Panc1 (cell line): ENCODE measurements at regions not wholly inside any gene's neighbourhood (a gene's known extent, or its start where the extent isn't known, plus 50 kb on each side); places are given as distances from the start of the nearest gene placed in this dataset.

Experiments
- ATAC-seq: fragments of 200-7000 bp; cut with Tn5 transposase; 2 replicates; pipeline ENCODE4 v1.9.1; 2020; ENCODE audit warnings: mild to moderate bottlenecking, moderate library complexity
- BruUV-seq: library from RNA; stranded (reverse); fragments of 400-500 nt; replicated peaks from 2 replicates; lab custom pipeline; 2021; lab: Mats Ljungman, UMichigan
- CTCF ChIA-PET: fragments of 300-600 bp; sonication (Branson Sonifier 250); formaldehyde crosslinking; loops from one replicate; lab custom pipeline; 2022; ENCODE audit warnings: antibody characterized with exemption; lab: Charles Lee
- POLR2A ChIA-PET: fragments of 300-600 bp; sonication (Branson Sonifier 250); formaldehyde crosslinking; loops from one replicate; lab custom pipeline; 2022; ENCODE audit warnings: antibody characterized with exemption; lab: Charles Lee
- DNase-seq: peaks from one replicate; pipeline ENCODE4 v3.0.0-alpha.2; 2010; ENCODE audit warnings: low read depth, low spot score
- H3K27ac ChIP-seq: 2 replicates; pipeline ENCODE4 v1.5.1; 2011; ENCODE audit warnings: mild to moderate bottlenecking, low read length, inconsistent platforms
- H3K27me3 ChIP-seq: fragments of 200-500 bp; sonication (Bioruptor generic); 2 replicates; pipeline ENCODE4 v1.6.0; 2014; ENCODE audit warnings: low read length, inconsistent platforms; ENCODE audit not compliant: control insufficient read depth, insufficient read depth
- H3K36me3 ChIP-seq: fragments of 200-500 bp; sonication (Bioruptor generic); 2 replicates; pipeline ENCODE4 v1.5.1; 2014; ENCODE audit warnings: inconsistent platforms, mild to moderate bottlenecking, low read length, moderate library complexity; ENCODE audit not compliant: control insufficient read depth, insufficient read depth
- H3K4me1 ChIP-seq: 2 replicates; pipeline ENCODE4 v1.5.1; 2011; ENCODE audit warnings: inconsistent platforms, mild to moderate bottlenecking, low read length, moderate library complexity; ENCODE audit not compliant: control insufficient read depth, insufficient read depth
- H3K4me3 ChIP-seq, 2 experiments: 2 replicates each; pipeline ENCODE4 v1.5.1; 2011 to 2012; ENCODE audit warnings: low read depth in 2 of 2, low read length in 2 of 2, mild to moderate bottlenecking in 2 of 2, inconsistent platforms in 1 of 2, moderate library complexity in 1 of 2
- H3K9me3 ChIP-seq: fragments of 200-500 bp; sonication (Bioruptor generic); 2 replicates; pipeline ENCODE4 v1.5.1; 2014; ENCODE audit warnings: low read depth, mild to moderate bottlenecking, inconsistent platforms, low read length, moderate library complexity; ENCODE audit not compliant: control insufficient read depth, insufficient read depth
- POLR2AphosphoS5 ChIP-seq: IDR thresholded peaks from 2 replicates; pipeline ENCODE4 v1.6.1; 2012; ENCODE audit warnings: mild to moderate bottlenecking, low read depth, low read length, moderate library complexity
- SIN3A ChIP-seq: IDR thresholded peaks from 2 replicates; pipeline ENCODE4 v1.6.1; 2012; ENCODE audit warnings: low read depth, mild to moderate bottlenecking, low read length, moderate library complexity, borderline replicate concordance; ENCODE audit not compliant: insufficient read depth
- TCF7L2 ChIP-seq: IDR thresholded peaks from 2 replicates; pipeline ENCODE4 v1.6.1; 2011; ENCODE audit warnings: mild to moderate bottlenecking, low read depth, low read length, inconsistent platforms
- in situ Hi-C: cut with HindIII; loops from 2 replicates; pipeline ENCODE4 v1.10.0; 2016; ENCODE audit warnings: low sequenced_read_pairs, low pct_unique_long_range_greater_than_20kb
- intact Hi-C: fragments of 100-400 bp; cut with micrococcal nuclease; formaldehyde crosslinking; loops from one replicate; pipeline ENCODE4 v1.10.0; 2022; ENCODE audit not compliant: unreplicated experiment
- TF ChIP-seq, protein P1 (sequence below), 2 experiments: IDR thresholded peaks; 2 replicates each; pipeline ENCODE4 v1.6.1; 2011 to 2012; ENCODE audit warnings: low read depth in 2 of 2, control low read depth in 1 of 2, low read length in 1 of 2, mild to moderate bottlenecking in 1 of 2, moderate library complexity in 1 of 2; ENCODE audit not compliant: insufficient read depth in 1 of 2
- TF ChIP-seq, protein P2 (sequence below): fragments of 450-650 bp; IDR thresholded peaks from 2 replicates; pipeline ENCODE4 v1.5.1; 2017; ENCODE audit warnings: mild to moderate bottlenecking

DNA sequence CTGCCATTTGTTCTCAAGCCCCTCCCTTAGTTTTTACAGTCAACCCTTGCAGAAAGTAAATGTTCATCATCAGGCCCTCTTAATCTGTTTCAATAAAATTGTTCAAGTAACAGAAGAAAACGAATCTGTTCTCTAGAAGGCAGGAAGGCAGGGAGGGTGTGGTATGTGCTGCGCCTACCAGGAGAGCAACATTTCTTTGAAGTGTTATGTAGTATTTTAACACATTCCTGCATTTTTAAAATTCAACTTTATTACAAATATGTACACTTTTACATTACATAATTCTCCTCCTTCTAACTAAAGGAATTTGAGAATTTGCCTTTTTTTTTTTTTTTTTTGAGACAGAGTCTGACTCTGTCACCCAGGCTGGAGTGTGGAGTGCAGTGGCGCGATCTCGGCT lies 657.8 kb downstream of the MCTP2 start:
- in situ Hi-C loops (no loop called here), intact Hi-C loops (no loop called here)
- CTCF ChIA-PET, result no interaction called here
- ATAC-seq, result no peak
- no peaks in the 10 kb centered on the region; the same call in 1 of the 2 replicates for H3K9me3 ChIP-seq
- no peak overlapping the region for H3K27ac ChIP-seq
- H3K27me3 ChIP-seq, result no peaks in the 10 kb centered on the region
- H3K36me3 ChIP-seq, result no peaks in the 10 kb centered on the region
- no peak overlapping the region for H3K4me3 ChIP-seq
- H3K4me1 ChIP-seq, result no peaks in the 10 kb centered on the region
- no TSS peak for BruUV-seq
- no peak for DNase-seq
- POLR2A ChIA-PET, result no interaction called here
- TF ChIP-seq TCF7L2 (no peak), POLR2AphosphoS5 (no peak), SIN3A (no peak)
- TF ChIP-seq, protein P1, sequence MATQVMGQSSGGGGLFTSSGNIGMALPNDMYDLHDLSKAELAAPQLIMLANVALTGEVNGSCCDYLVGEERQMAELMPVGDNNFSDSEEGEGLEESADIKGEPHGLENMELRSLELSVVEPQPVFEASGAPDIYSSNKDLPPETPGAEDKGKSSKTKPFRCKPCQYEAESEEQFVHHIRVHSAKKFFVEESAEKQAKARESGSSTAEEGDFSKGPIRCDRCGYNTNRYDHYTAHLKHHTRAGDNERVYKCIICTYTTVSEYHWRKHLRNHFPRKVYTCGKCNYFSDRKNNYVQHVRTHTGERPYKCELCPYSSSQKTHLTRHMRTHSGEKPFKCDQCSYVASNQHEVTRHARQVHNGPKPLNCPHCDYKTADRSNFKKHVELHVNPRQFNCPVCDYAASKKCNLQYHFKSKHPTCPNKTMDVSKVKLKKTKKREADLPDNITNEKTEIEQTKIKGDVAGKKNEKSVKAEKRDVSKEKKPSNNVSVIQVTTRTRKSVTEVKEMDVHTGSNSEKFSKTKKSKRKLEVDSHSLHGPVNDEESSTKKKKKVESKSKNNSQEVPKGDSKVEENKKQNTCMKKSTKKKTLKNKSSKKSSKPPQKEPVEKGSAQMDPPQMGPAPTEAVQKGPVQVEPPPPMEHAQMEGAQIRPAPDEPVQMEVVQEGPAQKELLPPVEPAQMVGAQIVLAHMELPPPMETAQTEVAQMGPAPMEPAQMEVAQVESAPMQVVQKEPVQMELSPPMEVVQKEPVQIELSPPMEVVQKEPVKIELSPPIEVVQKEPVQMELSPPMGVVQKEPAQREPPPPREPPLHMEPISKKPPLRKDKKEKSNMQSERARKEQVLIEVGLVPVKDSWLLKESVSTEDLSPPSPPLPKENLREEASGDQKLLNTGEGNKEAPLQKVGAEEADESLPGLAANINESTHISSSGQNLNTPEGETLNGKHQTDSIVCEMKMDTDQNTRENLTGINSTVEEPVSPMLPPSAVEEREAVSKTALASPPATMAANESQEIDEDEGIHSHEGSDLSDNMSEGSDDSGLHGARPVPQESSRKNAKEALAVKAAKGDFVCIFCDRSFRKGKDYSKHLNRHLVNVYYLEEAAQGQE (IDR thresholded peaks at IDR 0.05; ENCODE audit: insufficient read depth in 1 of 2, low read depth in 2 of 2, low read length in 1 of 2), result no peak
- TF ChIP-seq, protein P2, sequence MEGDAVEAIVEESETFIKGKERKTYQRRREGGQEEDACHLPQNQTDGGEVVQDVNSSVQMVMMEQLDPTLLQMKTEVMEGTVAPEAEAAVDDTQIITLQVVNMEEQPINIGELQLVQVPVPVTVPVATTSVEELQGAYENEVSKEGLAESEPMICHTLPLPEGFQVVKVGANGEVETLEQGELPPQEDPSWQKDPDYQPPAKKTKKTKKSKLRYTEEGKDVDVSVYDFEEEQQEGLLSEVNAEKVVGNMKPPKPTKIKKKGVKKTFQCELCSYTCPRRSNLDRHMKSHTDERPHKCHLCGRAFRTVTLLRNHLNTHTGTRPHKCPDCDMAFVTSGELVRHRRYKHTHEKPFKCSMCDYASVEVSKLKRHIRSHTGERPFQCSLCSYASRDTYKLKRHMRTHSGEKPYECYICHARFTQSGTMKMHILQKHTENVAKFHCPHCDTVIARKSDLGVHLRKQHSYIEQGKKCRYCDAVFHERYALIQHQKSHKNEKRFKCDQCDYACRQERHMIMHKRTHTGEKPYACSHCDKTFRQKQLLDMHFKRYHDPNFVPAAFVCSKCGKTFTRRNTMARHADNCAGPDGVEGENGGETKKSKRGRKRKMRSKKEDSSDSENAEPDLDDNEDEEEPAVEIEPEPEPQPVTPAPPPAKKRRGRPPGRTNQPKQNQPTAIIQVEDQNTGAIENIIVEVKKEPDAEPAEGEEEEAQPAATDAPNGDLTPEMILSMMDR, result no peak

- ATAC-seq (no peak), DNase-seq (no peak)
- no peak overlapping the region for H3K4me3 ChIP-seq
- CTCF ChIA-PET, result no interaction called here
- no TSS peak for BruUV-seq
- in situ Hi-C loops, result no loop called here
- intact Hi-C loops, result no loop called here
- H3K27ac ChIP-seq, result no peak overlapping the region
- H3K4me1 ChIP-seq, result no peaks in the 10 kb centered on the region
- no peaks in the 10 kb centered on the region for H3K27me3 ChIP-seq
- no peaks in the 10 kb centered on the region for H3K9me3 ChIP-seq
- TF ChIP-seq, protein P1 (IDR thresholded peaks at IDR 0.05; ENCODE audit: insufficient read depth in 1 of 2, low read depth in 2 of 2, low read length in 1 of 2), result no peak
- TF ChIP-seq, protein P2, result no peak
- no peaks in the 10 kb centered on the region for H3K36me3 ChIP-seq
- POLR2A ChIA-PET, result no interaction called here
Observed at GRCh38 chr15:94893091-94893490, 661.7 kb downstream of the MCTP2 start.
